ENCODE measurements at regions not wholly inside any gene's neighbourhood (a gene's known extent, or its start where the extent isn't known, plus 50 kb on each side); places are given as distances from the start of the nearest gene placed in this dataset.

GRCh38 chr18:51257150-51257549, 59.7 kb upstream of the MEX3C start:
- TF ChIP-seq, protein P1, sequence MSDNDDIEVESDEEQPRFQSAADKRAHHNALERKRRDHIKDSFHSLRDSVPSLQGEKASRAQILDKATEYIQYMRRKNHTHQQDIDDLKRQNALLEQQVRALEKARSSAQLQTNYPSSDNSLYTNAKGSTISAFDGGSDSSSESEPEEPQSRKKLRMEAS (IDR thresholded peaks at IDR 0.05; ENCODE audit: low read depth, low read length) = no peak
- TF ChIP-seq ZSCAN29 (IDR thresholded peaks at IDR 0.05) = no peak
- no peak for TF ChIP-seq SMAD5 (IDR thresholded peaks at IDR 0.05; ENCODE audit: low read depth)
- TF ChIP-seq EP300 (IDR thresholded peaks at IDR 0.05; ENCODE audit: borderline replicate concordance in 1 of 2, control insufficient read depth in 1 of 2, low read depth in 2 of 2, low read length in 2 of 2) = no peak
- TF ChIP-seq ETV6 (conservative IDR thresholded peaks at IDR 0.05 in 1 of 2, IDR thresholded peaks at IDR 0.05 in 1 of 2; ENCODE audit: borderline replicate concordance in 1 of 2, low read depth in 1 of 2) = no peak
- no peak for TF ChIP-seq POLR2AphosphoS5 (IDR thresholded peaks at IDR 0.05; ENCODE audit: low read length)
- no peak for TF ChIP-seq USF2 (IDR thresholded peaks at IDR 0.05; ENCODE audit: borderline replicate concordance, low read depth, low read length)
- no peak for TF ChIP-seq RAD51 (IDR thresholded peaks at IDR 0.05)
- TF ChIP-seq ZNF274 (IDR thresholded peaks at IDR 0.05; ENCODE audit: insufficient read depth, insufficient read length) = no peak

All from GM12878 (cell line).